Gastrocnemius medialis (tissue), 4 donors: ENCODE measurements at regions not wholly inside any gene's neighbourhood (a gene's known extent, or its start where the extent isn't known, plus 50 kb on each side); places are given as distances from the start of the nearest gene placed in this dataset.

Source experiments
- POLR2A ChIP-seq, 2 donors: fragments of 450-650 bp; IDR thresholded peaks; one replicate each; pipeline ENCODE4 v1.6.1; 2017; ENCODE audit warnings: antibody characterized with exemption in 2 of 2, mild to moderate bottlenecking in 2 of 2, moderate library complexity in 2 of 2
- TF ChIP-seq, protein P1 (sequence below), 5 experiments: fragments of 450-650 bp in 3 of 5; fragments of 200-600 bp in 2 of 5; sonication (generic) in 2 of 5; IDR thresholded peaks in 4 of 5; conservative IDR thresholded peaks in 1 of 5; 1 replicate in 4 of 5; 2 replicates in 1 of 5; pipeline ENCODE4 v1.5.1; 2016 to 2019; ENCODE audit warnings: antibody characterized with exemption in 5 of 5, mild to moderate bottlenecking in 3 of 5, moderate library complexity in 3 of 5

- TF ChIP-seq, protein P1, sequence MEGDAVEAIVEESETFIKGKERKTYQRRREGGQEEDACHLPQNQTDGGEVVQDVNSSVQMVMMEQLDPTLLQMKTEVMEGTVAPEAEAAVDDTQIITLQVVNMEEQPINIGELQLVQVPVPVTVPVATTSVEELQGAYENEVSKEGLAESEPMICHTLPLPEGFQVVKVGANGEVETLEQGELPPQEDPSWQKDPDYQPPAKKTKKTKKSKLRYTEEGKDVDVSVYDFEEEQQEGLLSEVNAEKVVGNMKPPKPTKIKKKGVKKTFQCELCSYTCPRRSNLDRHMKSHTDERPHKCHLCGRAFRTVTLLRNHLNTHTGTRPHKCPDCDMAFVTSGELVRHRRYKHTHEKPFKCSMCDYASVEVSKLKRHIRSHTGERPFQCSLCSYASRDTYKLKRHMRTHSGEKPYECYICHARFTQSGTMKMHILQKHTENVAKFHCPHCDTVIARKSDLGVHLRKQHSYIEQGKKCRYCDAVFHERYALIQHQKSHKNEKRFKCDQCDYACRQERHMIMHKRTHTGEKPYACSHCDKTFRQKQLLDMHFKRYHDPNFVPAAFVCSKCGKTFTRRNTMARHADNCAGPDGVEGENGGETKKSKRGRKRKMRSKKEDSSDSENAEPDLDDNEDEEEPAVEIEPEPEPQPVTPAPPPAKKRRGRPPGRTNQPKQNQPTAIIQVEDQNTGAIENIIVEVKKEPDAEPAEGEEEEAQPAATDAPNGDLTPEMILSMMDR (IDR thresholded peaks at IDR 0.05 in 4 of 5, conservative IDR thresholded peaks at IDR 0.05 in 1 of 5) = no peak
- no peak for TF ChIP-seq POLR2A (IDR thresholded peaks at IDR 0.05)
Observed at GRCh38 chr14:28382444-28383190, 384.0 kb upstream of the FOXG1 start.
